ENCODE measurements at regions not wholly inside any gene's neighbourhood (a gene's known extent, or its start where the extent isn't known, plus 50 kb on each side); places are given as distances from the start of the nearest gene placed in this dataset.

- no peak overlapping the region for H3K4me3 ChIP-seq (ENCODE audit: low read depth, low read length)
- TF ChIP-seq, protein P1, sequence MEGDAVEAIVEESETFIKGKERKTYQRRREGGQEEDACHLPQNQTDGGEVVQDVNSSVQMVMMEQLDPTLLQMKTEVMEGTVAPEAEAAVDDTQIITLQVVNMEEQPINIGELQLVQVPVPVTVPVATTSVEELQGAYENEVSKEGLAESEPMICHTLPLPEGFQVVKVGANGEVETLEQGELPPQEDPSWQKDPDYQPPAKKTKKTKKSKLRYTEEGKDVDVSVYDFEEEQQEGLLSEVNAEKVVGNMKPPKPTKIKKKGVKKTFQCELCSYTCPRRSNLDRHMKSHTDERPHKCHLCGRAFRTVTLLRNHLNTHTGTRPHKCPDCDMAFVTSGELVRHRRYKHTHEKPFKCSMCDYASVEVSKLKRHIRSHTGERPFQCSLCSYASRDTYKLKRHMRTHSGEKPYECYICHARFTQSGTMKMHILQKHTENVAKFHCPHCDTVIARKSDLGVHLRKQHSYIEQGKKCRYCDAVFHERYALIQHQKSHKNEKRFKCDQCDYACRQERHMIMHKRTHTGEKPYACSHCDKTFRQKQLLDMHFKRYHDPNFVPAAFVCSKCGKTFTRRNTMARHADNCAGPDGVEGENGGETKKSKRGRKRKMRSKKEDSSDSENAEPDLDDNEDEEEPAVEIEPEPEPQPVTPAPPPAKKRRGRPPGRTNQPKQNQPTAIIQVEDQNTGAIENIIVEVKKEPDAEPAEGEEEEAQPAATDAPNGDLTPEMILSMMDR (IDR thresholded peaks at IDR 0.05; ENCODE audit: low read depth, low read length) = no peak
Measured at GRCh38 chr13:22111152-22111783, 440.4 kb downstream of the FGF9 start.

DNA sequence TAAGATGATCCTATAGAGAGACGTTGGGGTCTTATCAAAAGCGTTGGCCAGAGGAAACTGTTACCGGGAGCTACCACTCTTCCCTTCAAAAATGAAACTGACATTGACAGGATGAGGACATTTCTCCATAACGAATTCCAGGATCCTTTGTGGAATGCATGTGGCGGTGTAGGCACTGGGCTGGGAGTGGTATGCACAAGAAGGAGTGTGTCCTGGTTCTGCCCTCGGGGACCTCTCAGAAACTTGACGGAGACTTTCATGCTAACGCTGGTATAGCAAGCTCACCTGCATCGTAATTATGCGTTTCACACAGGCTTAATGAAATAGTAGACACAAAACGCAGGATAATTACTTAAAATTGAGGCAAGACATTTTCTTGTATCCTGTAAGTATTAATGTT lies 441.1 kb downstream of the FGF9 start:
- no peak overlapping the region for H3K4me3 ChIP-seq (ENCODE audit: low read depth, low read length)
- TF ChIP-seq, protein P1 (IDR thresholded peaks at IDR 0.05; ENCODE audit: low read depth, low read length) = no peak

- TF ChIP-seq, protein P1 (IDR thresholded peaks at IDR 0.05; ENCODE audit: low read depth, low read length) = no peak
- H3K4me3 ChIP-seq (ENCODE audit: low read depth, low read length) = no peak overlapping the region
Measured at GRCh38 chr13:22112956-22113745, 442.3 kb downstream of the FGF9 start.

DNA sequence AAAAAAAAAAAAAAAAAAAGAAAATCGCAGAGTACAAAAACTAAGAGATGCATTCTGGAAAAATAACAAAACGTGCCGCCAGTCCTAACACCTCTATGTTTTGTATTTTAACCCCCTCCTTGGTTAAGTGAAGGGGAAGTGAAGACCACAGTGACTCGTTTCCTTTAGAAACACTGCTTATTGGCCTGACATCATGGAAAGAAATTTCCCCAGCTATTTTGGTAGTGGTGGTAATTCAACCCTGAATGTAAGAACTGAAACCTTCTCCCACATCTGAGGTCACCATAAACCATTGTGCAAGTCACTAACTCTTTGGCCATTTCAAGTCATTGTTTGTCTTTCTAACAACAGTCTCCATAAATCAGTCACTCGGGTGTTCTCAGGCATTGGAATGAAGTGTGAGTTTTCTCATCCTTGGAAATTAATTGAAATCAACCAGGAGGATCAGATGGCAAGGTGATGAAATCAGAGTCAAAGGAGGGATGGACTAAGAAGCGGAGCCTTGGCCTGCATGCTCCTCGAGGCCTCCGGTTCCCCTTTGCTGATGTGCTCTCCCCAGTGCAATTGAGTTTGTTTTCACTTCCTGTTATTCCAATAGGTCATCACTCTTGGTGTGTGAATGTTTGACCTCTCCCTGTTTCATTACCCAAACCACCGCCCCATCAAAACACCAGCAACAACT lies 443.9 kb downstream of the FGF9 start:
- TF ChIP-seq, protein P1 (IDR thresholded peaks at IDR 0.05; ENCODE audit: low read depth, low read length) = no peak
- no peak overlapping the region for H3K4me3 ChIP-seq (ENCODE audit: low read depth, low read length)

GRCh38 chr13:22118158-22118557 lies 447.3 kb downstream of the FGF9 start:
- H3K4me3 ChIP-seq (ENCODE audit: low read depth, low read length) = no peak overlapping the region
- TF ChIP-seq, protein P1 (IDR thresholded peaks at IDR 0.05; ENCODE audit: low read depth, low read length) = no peak

DNA sequence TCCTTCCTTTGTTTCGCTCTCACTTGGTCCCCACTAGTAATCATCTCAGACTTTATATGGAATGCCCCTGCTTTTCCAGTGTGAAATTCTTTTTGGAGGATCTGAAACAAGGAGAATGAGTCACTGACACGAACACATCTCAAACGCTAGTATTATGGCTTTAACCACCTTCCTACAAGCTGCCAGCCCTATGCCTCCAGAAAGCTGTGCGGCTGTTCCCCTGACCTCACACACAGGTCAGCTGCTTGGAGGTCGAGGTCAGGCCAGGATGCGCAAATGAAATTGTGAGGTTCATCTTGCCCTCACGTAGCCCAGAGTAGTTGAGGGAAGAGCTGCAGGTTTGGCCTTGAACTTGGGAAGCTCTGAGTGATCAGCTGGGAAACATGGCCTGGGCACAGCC lies 449.8 kb downstream of the FGF9 start:
- no peak overlapping the region for H3K4me3 ChIP-seq (ENCODE audit: low read depth, low read length)
- TF ChIP-seq, protein P1 (IDR thresholded peaks at IDR 0.05; ENCODE audit: low read depth, low read length) = no peak

Measured in WI38 (cell line).